CD4-positive, CD25-positive, alpha-beta regulatory T cell (primary cell): ENCODE measurements at regions not wholly inside any gene's neighbourhood (a gene's known extent, or its start where the extent isn't known, plus 50 kb on each side); places are given as distances from the start of the nearest gene placed in this dataset.

Source experiments
- ATAC-seq, 2 donors: fragments of 150-1000 bp; cut with Tn5 transposase; one replicate each; pipeline ENCODE4 v1.10.0; 2021; ENCODE audit warnings: low read depth in 2 of 2, moderate number of reproducible peaks in 2 of 2, moderate library complexity in 1 of 2
- DNase-seq, 3 donors: peaks; one replicate each; pipeline versions ENCODE4 v3.0.0 to v3.0.0-alpha.2; 2012 to 2022; ENCODE audit warnings: mixed read lengths in 1 of 3
- H3K27ac ChIP-seq: one replicate; pipeline ENCODE4 v1.7.0; 2013; ENCODE audit warnings: mild to moderate bottlenecking, low read length; ENCODE audit not compliant: insufficient read depth, poor library complexity, severe bottlenecking
- H3K27me3 ChIP-seq: one replicate; pipeline ENCODE4 v1.7.0; 2013; ENCODE audit warnings: low read length; ENCODE audit not compliant: control insufficient read depth, insufficient read depth
- H3K36me3 ChIP-seq: one replicate; pipeline ENCODE4 v1.7.0; 2013; ENCODE audit warnings: mild to moderate bottlenecking, low read length, moderate library complexity; ENCODE audit not compliant: control insufficient read depth, insufficient read depth
- H3K4me1 ChIP-seq: 2 replicates; pipeline ENCODE4 v1.7.0; 2013; ENCODE audit warnings: mild to moderate bottlenecking, low read length; ENCODE audit not compliant: insufficient read depth, control insufficient read depth, poor library complexity, severe bottlenecking
- H3K4me3 ChIP-seq: one replicate; pipeline ENCODE4 v1.7.0; 2013; ENCODE audit warnings: low read depth, mild to moderate bottlenecking, low read length, moderate library complexity
- H3K9me3 ChIP-seq, 2 experiments: 1 replicate in 1 of 2; 2 replicates in 1 of 2; pipeline ENCODE4 v1.7.0; 2013; ENCODE audit warnings: low read length in 2 of 2, mild to moderate bottlenecking in 1 of 2, moderate library complexity in 1 of 2; ENCODE audit not compliant: control insufficient read depth in 2 of 2
- H3K27ac Mint-ChIP-seq, 3 donors: one replicate each; pipeline ENCODE4 v1.8.0; 2020 to 2022; ENCODE audit warnings: mild to moderate bottlenecking in 3 of 3, mixed read lengths in 3 of 3, moderate library complexity in 2 of 3
- H3K27me3 Mint-ChIP-seq: one replicate; pipeline ENCODE4 v1.8.0; 2022; ENCODE audit warnings: mild to moderate bottlenecking, mixed read lengths
- H3K36me3 Mint-ChIP-seq: one replicate; pipeline ENCODE4 v1.8.0; 2020; ENCODE audit warnings: mixed read lengths
- H3K4me1 Mint-ChIP-seq, 4 donors: one replicate each; pipeline ENCODE4 v1.8.0; 2020 to 2022; ENCODE audit warnings: mixed read lengths in 4 of 4, mild to moderate bottlenecking in 1 of 4
- H3K4me3 Mint-ChIP-seq, 4 donors: one replicate each; pipeline ENCODE4 v1.8.0; 2020 to 2022; ENCODE audit warnings: mild to moderate bottlenecking in 4 of 4, mixed read lengths in 4 of 4, moderate library complexity in 3 of 4
- H3K9me3 Mint-ChIP-seq, 7 donors: one replicate each; pipeline ENCODE4 v1.8.0; 2020 to 2022; ENCODE audit warnings: mixed read lengths in 7 of 7, mild to moderate bottlenecking in 3 of 7, moderate library complexity in 2 of 7

- no peak overlapping the region for H3K4me3 Mint-ChIP-seq
- no peak for DNase-seq
- peaks cover 29% of the 10 kb centered on the region for H3K27me3 Mint-ChIP-seq
- Histone ChIP-seq H3K36me3 (no peaks in the 10 kb centered on the region), H3K27me3 (peaks cover 16% of the 10 kb centered on the region), H3K4me1 (peaks cover 4% of the 10 kb centered on the region), H3K4me3 (no peak overlapping the region), H3K9me3 (no peaks in the 10 kb centered on the region), H3K27ac (no peak overlapping the region)
- H3K9me3 Mint-ChIP-seq, result peaks cover 0 to 5% (median 0%) of the 10 kb centered on the region in 7 donors
- ATAC-seq, result no peak
- peaks cover 1 to 12% (median 6%) of the 10 kb centered on the region in 4 donors for H3K4me1 Mint-ChIP-seq
- H3K36me3 Mint-ChIP-seq, result no peaks in the 10 kb centered on the region
- H3K27ac Mint-ChIP-seq, result no peak overlapping the region
Measured at GRCh38 chr2:37846207-37846606, 78.9 kb upstream of the RMDN2 start.

DNA sequence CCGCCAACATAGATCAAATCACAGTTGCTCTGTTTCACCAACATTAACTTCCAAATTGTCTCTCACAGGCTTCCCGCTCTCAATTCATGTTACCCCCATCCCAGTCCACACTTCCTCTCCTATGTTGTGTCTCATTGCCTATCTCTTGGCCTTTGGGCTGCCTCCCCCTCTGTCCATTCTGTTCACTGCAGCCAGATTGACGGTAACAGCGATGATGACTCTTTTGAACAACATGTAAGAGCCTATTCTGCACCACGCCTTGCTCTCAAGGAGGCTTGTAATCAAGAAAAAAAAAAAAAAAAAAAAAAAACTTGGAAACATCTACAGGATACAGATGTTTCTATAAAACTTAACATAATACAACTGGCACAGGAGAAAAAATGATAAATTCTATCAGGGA is 77.3 kb upstream of the RMDN2 start:
- DNase-seq (no peak), ATAC-seq (no peak)
- Histone ChIP-seq H3K36me3 (no peaks in the 10 kb centered on the region), H3K4me1 (peaks cover 16% of the 10 kb centered on the region), H3K4me3 (no peak overlapping the region), H3K9me3 (no peaks in the 10 kb centered on the region), H3K27me3 (peaks cover 16% of the 10 kb centered on the region), H3K27ac (no peak overlapping the region)
- Mint-ChIP-seq H3K4me3 (no peak overlapping the region), H3K9me3 (peaks cover 0 to 2% (median 0%) of the 10 kb centered on the region in 7 donors), H3K27ac (no peak overlapping the region), H3K36me3 (no peaks in the 10 kb centered on the region), H3K27me3 (peaks cover 17% of the 10 kb centered on the region), H3K4me1 (peaks cover 10 to 23% (median 16%) of the 10 kb centered on the region in 4 donors)

DNA sequence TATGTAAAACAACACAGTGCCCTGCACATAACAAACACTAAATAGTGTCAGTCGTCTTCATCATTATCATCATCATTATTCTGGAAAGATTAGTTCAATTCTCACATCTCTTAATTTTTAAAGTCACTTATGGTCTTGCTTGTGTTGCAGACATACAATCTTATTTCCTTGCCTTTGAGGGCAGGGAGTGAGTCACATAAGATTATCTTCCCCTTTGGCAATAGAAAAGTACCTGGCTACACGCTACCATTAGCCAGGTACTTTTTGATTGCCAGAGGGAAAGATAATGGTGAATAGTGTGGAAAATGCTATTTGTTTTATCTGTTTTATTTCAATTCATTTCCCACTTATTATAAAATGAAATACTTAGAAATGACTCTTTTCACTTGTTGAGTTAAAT is 76.6 kb upstream of the RMDN2 start:
- Mint-ChIP-seq H3K27ac (peak overlapping the region in 1 of 3 donors; percentile 14), H3K4me1 (peaks cover 10 to 23% (median 17%) of the 10 kb centered on the region in 4 donors), H3K27me3 (peaks cover 11% of the 10 kb centered on the region), H3K36me3 (no peaks in the 10 kb centered on the region), H3K9me3 (peaks cover 0 to 2% (median 0%) of the 10 kb centered on the region in 7 donors), H3K4me3 (no peak overlapping the region)
- H3K27ac ChIP-seq, result no peak overlapping the region
- DNase-seq (no peak), ATAC-seq (no peak)
- peaks cover 16% of the 10 kb centered on the region for H3K4me1 ChIP-seq
- no peak overlapping the region for H3K4me3 ChIP-seq
- no peaks in the 10 kb centered on the region for H3K9me3 ChIP-seq
- H3K36me3 ChIP-seq, result no peaks in the 10 kb centered on the region
- H3K27me3 ChIP-seq, result peaks cover 16% of the 10 kb centered on the region

DNA sequence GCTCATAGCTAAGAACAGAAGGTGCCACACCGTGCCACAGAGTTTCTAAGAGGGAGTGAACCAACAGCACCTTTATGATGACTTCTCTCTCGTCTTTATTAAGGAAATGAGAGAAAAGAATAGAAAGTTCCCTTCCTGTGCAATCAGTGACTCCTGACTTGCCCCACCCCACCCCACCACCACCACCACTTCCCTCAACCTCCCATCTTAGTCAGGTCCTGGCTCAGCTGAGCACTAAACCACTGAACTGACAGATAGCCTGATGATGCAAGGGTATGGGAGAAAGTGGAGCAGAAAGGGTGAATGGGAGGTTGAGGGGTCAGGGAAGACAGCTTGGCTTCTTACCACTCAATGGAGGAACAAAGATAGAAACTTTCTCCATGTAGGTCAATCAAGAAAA is 75.2 kb upstream of the RMDN2 start:
- no peaks in the 10 kb centered on the region for H3K9me3 Mint-ChIP-seq
- DNase-seq, result peak in 1 of 3 donors; percentile 17
- H3K4me1 ChIP-seq, result peaks cover 16% of the 10 kb centered on the region
- H3K4me3 Mint-ChIP-seq, result no peak overlapping the region
- H3K36me3 ChIP-seq, result no peaks in the 10 kb centered on the region
- no peak overlapping the region for H3K27ac ChIP-seq
- H3K27me3 ChIP-seq, result peaks cover 11% of the 10 kb centered on the region
- peak overlapping the region in 1 of 3 donors; percentile 81 for H3K27ac Mint-ChIP-seq
- H3K36me3 Mint-ChIP-seq, result no peaks in the 10 kb centered on the region
- H3K4me1 Mint-ChIP-seq, result peaks cover 10 to 23% (median 18%) of the 10 kb centered on the region in 4 donors
- H3K4me3 ChIP-seq, result no peak overlapping the region
- ATAC-seq, result no peak
- H3K27me3 Mint-ChIP-seq, result peaks cover under 1% of the 10 kb centered on the region
- H3K9me3 ChIP-seq, result no peaks in the 10 kb centered on the region

DNA sequence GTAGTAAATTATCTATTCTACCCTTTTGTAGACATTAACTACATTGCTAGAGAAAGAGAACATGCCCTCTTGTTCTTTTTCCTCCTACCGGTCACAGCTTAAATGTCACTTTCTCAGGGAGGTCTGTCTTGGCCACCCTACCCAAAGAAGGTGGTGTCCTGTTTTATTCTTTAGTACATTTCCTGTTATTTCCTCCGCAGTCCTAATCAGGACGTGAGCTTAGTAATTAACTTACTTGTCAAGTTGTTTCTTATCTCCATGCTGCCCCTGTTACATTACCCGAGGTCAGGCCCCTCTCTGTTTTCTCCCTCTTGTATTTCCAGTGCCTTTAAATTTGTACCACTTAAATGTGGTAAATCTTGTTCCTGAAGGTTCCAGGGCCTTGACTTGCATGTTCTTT is 73.7 kb upstream of the RMDN2 start:
- Mint-ChIP-seq H3K36me3 (no peaks in the 10 kb centered on the region), H3K4me1 (peaks cover 10 to 23% (median 18%) of the 10 kb centered on the region in 4 donors), H3K9me3 (no peaks in the 10 kb centered on the region), H3K27ac (peak overlapping the region; percentile 86 to 96 (median 86)), H3K4me3 (peak overlapping the region; percentile 15 to 82 (median 47)), H3K27me3 (no peaks in the 10 kb centered on the region)
- H3K4me1 ChIP-seq, result peaks cover 16% of the 10 kb centered on the region
- peak; percentile 29 to 58 for ATAC-seq
- no peaks in the 10 kb centered on the region for H3K9me3 ChIP-seq
- peak overlapping the region; percentile 53 for H3K27ac ChIP-seq
- peak in 2 of 3 donors; percentile 3 to 50 for DNase-seq
- H3K36me3 ChIP-seq, result no peaks in the 10 kb centered on the region
- peaks cover 9% of the 10 kb centered on the region for H3K27me3 ChIP-seq
- peak overlapping the region; percentile 58 for H3K4me3 ChIP-seq

DNA sequence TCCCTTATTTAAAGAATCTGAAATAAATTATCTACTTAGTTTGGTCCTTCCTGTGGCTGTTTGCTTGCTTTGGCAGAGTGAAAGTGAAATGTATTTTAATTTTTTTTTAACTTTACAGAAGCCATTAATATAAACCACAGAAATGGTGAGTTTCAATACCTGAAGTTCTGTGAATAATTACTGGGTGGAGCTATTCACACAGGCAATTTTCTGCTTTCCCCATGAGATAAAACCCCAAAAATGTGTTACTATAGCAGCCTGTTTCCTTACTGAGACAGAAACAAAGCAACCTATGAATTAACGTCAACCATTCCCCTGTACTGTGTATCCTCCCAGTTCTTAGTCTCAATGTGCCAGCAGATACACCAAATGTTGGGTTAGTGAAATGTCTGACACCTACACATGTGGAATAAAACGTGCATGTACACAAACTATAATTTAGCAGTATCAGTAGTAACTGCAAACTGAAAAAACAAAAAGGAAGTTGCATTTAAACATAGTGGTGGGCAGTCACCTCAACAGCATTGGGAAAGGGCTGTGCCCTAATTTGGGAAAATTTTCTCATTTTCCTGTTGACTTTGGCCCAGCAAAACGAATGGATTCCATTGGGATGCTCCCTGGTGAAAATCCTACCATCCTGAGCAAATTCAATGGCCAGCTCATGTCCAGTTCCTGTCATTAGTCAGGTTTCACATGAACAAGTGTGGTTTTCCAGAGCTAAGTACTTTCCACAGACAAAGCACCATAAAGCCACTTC is 73.1 kb upstream of the RMDN2 start:
- Mint-ChIP-seq H3K4me3 (peak overlapping the region; percentile 15 to 82 (median 47)), H3K9me3 (no peaks in the 10 kb centered on the region), H3K27ac (peak overlapping the region; percentile 86 to 96 (median 86)), H3K4me1 (peaks cover 10 to 23% (median 18%) of the 10 kb centered on the region in 4 donors), H3K27me3 (no peaks in the 10 kb centered on the region), H3K36me3 (no peaks in the 10 kb centered on the region)
- H3K27me3 ChIP-seq, result peaks cover 4% of the 10 kb centered on the region
- H3K36me3 ChIP-seq, result no peaks in the 10 kb centered on the region
- peak overlapping the region; percentile 53 for H3K27ac ChIP-seq
- peaks cover 16% of the 10 kb centered on the region for H3K4me1 ChIP-seq
- H3K9me3 ChIP-seq, result no peaks in the 10 kb centered on the region
- peak; percentile 52 to 80 for ATAC-seq
- DNase-seq, result peak in 2 of 3 donors; percentile 24 to 71
- peak overlapping the region; percentile 58 for H3K4me3 ChIP-seq

DNA sequence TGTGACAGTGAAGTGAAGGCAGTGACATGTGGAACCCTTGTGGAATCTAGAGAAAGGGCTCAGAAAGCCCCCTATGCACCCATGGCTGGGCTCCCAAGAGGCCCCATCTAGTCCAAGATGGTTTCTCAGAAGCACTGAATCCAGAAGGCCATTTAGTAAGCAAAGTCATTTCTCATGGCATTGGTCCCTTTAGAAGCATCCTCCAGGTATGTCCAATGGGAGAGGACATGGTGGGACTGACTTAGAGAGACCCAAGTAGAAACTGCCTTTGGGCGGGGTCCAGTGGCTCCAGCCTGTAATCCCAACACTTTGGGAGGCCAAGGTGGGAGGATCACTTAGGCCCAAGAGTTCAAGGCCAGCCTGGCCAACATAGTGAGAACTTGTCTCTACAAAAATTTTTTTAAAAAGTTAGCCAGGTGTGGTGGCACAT is 72.5 kb upstream of the RMDN2 start:
- Histone ChIP-seq H3K4me1 (peaks cover 16% of the 10 kb centered on the region), H3K9me3 (no peaks in the 10 kb centered on the region), H3K36me3 (no peaks in the 10 kb centered on the region), H3K27me3 (peaks cover under 1% of the 10 kb centered on the region), H3K27ac (peak overlapping the region; percentile 53), H3K4me3 (no peak overlapping the region)
- Mint-ChIP-seq H3K4me3 (no peak overlapping the region), H3K27ac (no peak overlapping the region), H3K9me3 (no peaks in the 10 kb centered on the region), H3K27me3 (no peaks in the 10 kb centered on the region), H3K36me3 (no peaks in the 10 kb centered on the region), H3K4me1 (peaks cover 10 to 23% (median 18%) of the 10 kb centered on the region in 4 donors)
- ATAC-seq, result no peak
- DNase-seq, result no peak
